ENCODE measurements at regions not wholly inside any gene's neighbourhood (a gene's known extent, or its start where the extent isn't known, plus 50 kb on each side); places are given as distances from the start of the nearest gene placed in this dataset.

DNA sequence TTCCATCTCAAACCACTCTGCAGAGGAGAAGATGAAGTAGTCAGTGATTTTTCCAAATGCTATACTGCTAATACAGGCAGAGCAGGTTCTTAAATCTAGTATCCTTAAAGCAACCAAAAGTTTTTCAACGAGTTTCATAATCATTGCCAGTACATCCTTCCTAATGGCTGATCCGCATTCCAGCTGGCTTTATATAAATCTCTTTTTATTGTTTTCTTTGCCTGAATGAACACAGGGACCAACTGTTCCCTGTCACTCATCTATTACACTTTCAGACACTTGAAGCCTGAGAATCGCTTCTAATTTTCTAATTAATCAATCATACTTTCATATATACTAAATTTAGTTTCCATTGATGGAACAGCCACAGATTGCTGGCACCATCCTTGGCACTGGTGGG lies 508.6 kb downstream of the RAB28 start:
- ATAC-seq (no peak), DNase-seq (no peak)
- intact Hi-C loops (cut with micrococcal nuclease): no loop called here

DNA sequence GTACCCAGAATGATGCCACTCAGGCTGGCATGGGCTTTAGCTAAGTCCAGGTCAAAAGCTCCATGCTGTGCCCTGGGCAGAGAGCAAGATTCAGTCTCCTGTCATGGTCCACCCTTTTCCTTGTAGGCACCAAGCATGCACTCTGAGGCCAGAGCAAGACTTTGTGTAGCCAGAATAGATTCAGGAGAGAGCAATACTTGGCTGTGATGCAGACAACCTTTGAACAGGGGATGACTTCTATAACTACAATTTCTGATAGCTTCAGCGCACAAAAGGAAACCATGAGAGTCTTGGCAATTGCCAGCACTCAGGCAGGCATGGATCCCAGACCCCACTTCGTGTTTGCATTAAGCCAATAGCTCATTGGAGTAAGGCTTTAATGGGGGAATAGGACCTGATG lies 510.6 kb downstream of the RAB28 start:
- DNase-seq (no peak), ATAC-seq (no peak)
- intact Hi-C loops (cut with micrococcal nuclease): no loop called here

- intact Hi-C loops (cut with micrococcal nuclease): no loop called here
- ATAC-seq (no peak), DNase-seq (no peak)
These were observed 515.8 kb downstream of the RAB28 start for GRCh38 chr4:12968345-12968744.

- intact Hi-C loops (cut with micrococcal nuclease): no loop called here
- DNase-seq: no peak
- ATAC-seq: no peak
These were observed 517.4 kb downstream of the RAB28 start for GRCh38 chr4:12966726-12967125.

DNA sequence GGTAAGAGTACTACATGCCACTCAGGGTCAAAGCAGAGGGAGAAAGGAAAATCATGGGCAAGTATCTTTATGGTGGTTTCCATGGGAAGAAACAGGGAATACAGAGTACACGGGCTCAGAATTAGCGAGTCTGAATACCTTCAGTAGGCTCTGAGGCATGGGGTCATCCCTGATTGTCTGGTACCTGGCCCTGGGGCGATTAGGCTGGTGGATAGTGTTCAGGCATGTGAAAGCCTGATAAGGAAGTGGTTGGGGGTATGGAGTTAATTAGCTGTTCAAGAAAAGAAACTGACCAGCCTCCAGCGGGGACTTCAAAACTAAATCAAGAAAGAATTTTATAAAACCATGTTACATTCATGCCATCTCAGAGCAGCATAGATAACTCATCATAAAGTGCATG lies 518.8 kb downstream of the RAB28 start:
- intact Hi-C loops (cut with micrococcal nuclease): no loop called here
- ATAC-seq (no peak), DNase-seq (no peak)

- ATAC-seq (no peak), DNase-seq (no peak)
- intact Hi-C loops (cut with micrococcal nuclease): no loop called here
These were observed 520.2 kb downstream of the RAB28 start for GRCh38 chr4:12963912-12964311.

DNA sequence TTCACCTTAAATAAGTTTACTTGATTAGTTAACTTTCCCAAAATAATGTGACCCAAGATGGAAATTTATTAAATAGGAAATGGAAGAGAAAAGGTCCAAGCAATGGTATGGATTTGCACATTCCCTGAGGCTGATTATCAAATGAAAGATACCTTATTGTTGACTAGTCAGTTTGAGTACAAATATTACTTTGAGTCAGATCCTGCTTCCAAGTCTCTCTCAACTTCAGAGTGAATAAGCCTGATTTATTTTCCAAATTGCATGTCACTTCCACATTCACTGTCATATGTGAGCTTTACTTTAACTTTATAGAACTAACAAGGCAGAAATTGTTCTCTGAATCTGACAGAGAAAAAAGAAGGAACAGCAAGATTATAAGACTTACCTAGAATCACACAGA lies 520.8 kb downstream of the RAB28 start:
- intact Hi-C loops (cut with micrococcal nuclease): no loop called here
- no peak for DNase-seq
- ATAC-seq: no peak

GRCh38 chr4:12961713-12962112 lies 522.4 kb downstream of the RAB28 start:
- no peak for ATAC-seq
- intact Hi-C loops (cut with micrococcal nuclease): no loop called here
- no peak for DNase-seq

DNA sequence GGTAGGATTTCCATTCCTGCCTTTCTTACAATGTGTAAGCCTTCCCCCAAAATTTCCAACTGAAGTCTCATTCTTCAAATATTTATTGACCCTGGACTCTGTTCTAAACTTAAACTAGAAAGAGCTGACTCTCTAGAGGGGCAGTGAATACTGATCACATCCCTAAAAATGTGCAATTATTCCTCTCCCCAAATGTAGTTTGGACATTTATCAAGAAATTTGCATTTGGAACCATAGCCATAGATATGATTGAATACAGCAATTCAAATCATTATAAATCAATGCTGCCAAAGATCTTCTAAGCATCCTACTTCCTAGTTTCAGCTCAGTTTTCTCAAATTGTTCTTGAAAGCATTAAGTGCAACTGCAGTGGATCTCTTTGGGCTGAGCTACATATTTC lies 525.7 kb downstream of the RAB28 start:
- DNase-seq: no peak
- intact Hi-C loops (cut with micrococcal nuclease): no loop called here
- ATAC-seq: no peak

GRCh38 chr4:12957108-12957507 lies 527.0 kb downstream of the RAB28 start:
- intact Hi-C loops (cut with micrococcal nuclease): no loop called here
- ATAC-seq: no peak

DNA sequence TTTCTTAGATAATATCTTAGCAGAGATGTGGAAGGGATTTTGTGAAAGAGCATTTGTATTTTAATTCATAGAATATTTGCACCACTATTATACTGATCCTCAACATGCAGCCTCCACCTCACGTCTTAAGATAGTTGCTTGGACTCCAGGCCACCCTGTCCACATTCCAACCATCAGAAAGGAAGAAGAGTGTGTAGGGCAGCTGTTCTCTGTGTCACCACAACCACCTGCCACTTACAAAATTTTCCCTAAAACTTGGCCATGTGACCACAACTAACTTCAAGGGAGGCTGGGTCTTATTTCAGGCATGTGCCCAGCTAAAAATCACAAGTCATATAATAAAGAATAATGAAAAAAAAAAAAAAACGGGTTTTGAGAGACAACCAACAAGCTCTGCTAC lies 528.1 kb downstream of the RAB28 start:
- ATAC-seq (no peak), DNase-seq (no peak)
- intact Hi-C loops (cut with micrococcal nuclease): no loop called here

More at GRCh38 chr4:12957108-12957507, 527.0 kb downstream of the RAB28 start:
- DNase-seq: no peak

DNA sequence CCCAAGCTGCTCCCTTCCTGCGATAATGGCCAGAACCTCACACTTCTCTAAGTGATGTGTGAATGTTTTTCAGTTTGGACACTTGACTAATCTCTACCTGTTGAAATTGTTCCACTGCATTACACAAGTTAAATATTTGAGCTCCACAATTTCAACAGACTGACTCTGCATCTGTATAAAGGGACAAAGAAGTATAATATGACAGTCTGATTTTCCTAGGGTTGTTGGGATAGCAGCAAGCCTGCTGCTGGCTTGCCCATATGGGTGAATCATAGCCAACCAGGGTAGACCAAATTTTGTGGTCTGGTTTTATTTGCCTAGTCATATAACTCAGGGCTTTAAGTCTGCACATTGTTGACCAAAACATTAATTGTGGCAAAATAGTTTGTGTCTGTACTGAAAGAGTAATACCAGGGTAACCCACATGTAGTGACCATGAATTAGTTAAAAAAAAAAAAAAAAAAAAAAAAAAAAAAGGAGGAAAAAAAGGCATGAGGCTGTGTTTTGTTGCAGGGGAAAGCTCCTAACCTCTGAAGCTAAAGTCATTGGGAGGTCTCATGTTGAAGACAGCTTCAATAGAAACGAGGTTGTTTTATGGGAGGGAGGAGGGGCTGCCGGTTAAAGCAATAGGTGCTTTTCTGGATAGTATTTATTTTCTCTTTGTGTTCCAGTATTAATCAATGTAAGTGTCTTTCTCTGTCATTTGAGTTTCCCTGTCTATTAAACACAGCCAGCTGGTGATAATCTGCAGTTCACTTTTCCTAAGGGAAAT lies 534.2 kb downstream of the RAB28 start:
- no peak for ATAC-seq
- no peak for DNase-seq
- intact Hi-C loops (cut with micrococcal nuclease): no loop called here

GRCh38 chr4:12943069-12943468 lies 541.1 kb downstream of the RAB28 start:
- no peak for DNase-seq
- intact Hi-C loops (cut with micrococcal nuclease): no loop called here
- no peak for ATAC-seq

- intact Hi-C loops (cut with micrococcal nuclease): no loop called here
- DNase-seq (no peak), ATAC-seq (no peak)
These were observed 550.3 kb downstream of the RAB28 start for GRCh38 chr4:12933760-12934221.

- DNase-seq (no peak), ATAC-seq (no peak)
- intact Hi-C loops (cut with micrococcal nuclease): no loop called here
These were observed 551.8 kb downstream of the RAB28 start for GRCh38 chr4:12932203-12932788.

- ATAC-seq (no peak), DNase-seq (no peak)
- intact Hi-C loops (cut with micrococcal nuclease): no loop called here
These were observed 554.4 kb downstream of the RAB28 start for GRCh38 chr4:12929784-12930183.

DNA sequence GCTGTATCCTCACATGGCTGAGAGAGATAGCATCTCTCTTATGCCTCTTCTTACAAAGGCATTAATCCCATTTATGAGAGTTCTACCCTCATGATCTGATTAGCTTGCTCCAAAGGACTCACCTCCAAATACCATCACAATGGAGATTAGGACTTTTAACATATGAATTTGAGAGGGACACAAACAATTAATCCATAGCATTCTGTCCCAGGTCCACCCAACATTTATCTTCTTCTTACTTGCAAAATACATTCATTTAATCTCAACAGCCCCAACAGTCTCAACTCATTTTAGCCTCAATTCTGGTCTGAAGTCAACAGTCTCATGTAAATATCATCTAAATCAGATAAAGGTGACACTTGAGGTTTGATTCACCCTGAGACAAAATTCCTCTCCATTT lies 555.4 kb downstream of the RAB28 start:
- intact Hi-C loops (cut with micrococcal nuclease): no loop called here
- ATAC-seq (no peak), DNase-seq (no peak)

GRCh38 chr4:12926189-12927066 lies 557.7 kb downstream of the RAB28 start:
- ATAC-seq (no peak), DNase-seq (no peak)
- intact Hi-C loops (cut with micrococcal nuclease): no loop called here

- intact Hi-C loops (cut with micrococcal nuclease): no loop called here
- no peak for DNase-seq
- ATAC-seq: no peak
These were observed 559.3 kb downstream of the RAB28 start for GRCh38 chr4:12924728-12925320.

- DNase-seq: no peak
- no peak for ATAC-seq
- intact Hi-C loops (cut with micrococcal nuclease): no loop called here
These were observed 559.9 kb downstream of the RAB28 start for GRCh38 chr4:12924253-12924652.
